Hepatocyte (in vitro differentiated cells): ENCODE measurements at regions not wholly inside any gene's neighbourhood (a gene's known extent, or its start where the extent isn't known, plus 50 kb on each side); places are given as distances from the start of the nearest gene placed in this dataset.

Experiments
- DNase-seq: peaks from one replicate; pipeline ENCODE4 v3.0.0-alpha.2; 2016; ENCODE audit warnings: low spot score
- H2AFZ ChIP-seq: fragments of 200-600 bp; sonication (generic); 2 replicates; pipeline ENCODE4 v1.6.0; 2016; ENCODE audit warnings: antibody characterized with exemption, mild to moderate bottlenecking
- H3K27ac ChIP-seq: fragments of 200-600 bp; sonication (generic); 2 replicates; pipeline ENCODE4 v1.5.1; 2016; ENCODE audit warnings: mild to moderate bottlenecking
- H3K27me3 ChIP-seq: fragments of 200-600 bp; sonication (generic); 2 replicates; pipeline ENCODE4 v1.6.1; 2016
- H3K36me3 ChIP-seq: fragments of 200-600 bp; sonication (generic); replicated peaks from 2 replicates; pipeline ENCODE4 v1.5.1; 2016; ENCODE audit warnings: low read depth; ENCODE audit not compliant: insufficient read depth
- H3K4me1 ChIP-seq: fragments of 200-600 bp; sonication (generic); 2 replicates; pipeline ENCODE4 v1.5.1; 2016; ENCODE audit warnings: mild to moderate bottlenecking, moderate library complexity; ENCODE audit not compliant: insufficient read depth
- H3K4me2 ChIP-seq: fragments of 200-600 bp; sonication (generic); 2 replicates; pipeline ENCODE4 v1.6.0; 2016
- H3K4me3 ChIP-seq: fragments of 200-600 bp; sonication (generic); 2 replicates; pipeline ENCODE4 v1.5.1; 2016; ENCODE audit warnings: mild to moderate bottlenecking
- H3K79me2 ChIP-seq: fragments of 200-600 bp; sonication (generic); 2 replicates; pipeline ENCODE4 v1.6.0; 2017; ENCODE audit warnings: mild to moderate bottlenecking
- H3K9me2 ChIP-seq: fragments of 200-600 bp; sonication (generic); replicated peaks from 2 replicates; pipeline ENCODE4 v1.6.0; 2017; ENCODE audit warnings: mild to moderate bottlenecking; ENCODE audit not compliant: insufficient read depth
- H3K9me3 ChIP-seq: fragments of 200-600 bp; sonication (generic); 2 replicates; pipeline ENCODE4 v1.5.1; 2016; ENCODE audit warnings: low read depth, mild to moderate bottlenecking
- H4K20me1 ChIP-seq: fragments of 200-600 bp; sonication (generic); 2 replicates; pipeline ENCODE4 v1.6.0; 2016; ENCODE audit warnings: mild to moderate bottlenecking; ENCODE audit not compliant: insufficient read depth, poor library complexity, severe bottlenecking
- EZH2 ChIP-seq: fragments of 200-600 bp; sonication (generic); IDR thresholded peaks from 2 replicates; pipeline ENCODE4 v1.6.1; 2016; ENCODE audit warnings: antibody characterized with exemption, mild to moderate bottlenecking, borderline replicate concordance
- EZH2phosphoT487 ChIP-seq: fragments of 200-600 bp; sonication (generic); IDR thresholded peaks from one replicate; pipeline ENCODE4 v1.6.1; 2018; ENCODE audit warnings: antibody characterized with exemption, mild to moderate bottlenecking, low read depth, moderate library complexity; ENCODE audit not compliant: unreplicated experiment, severe bottlenecking
- WGBS: methylation state at CpG from one replicate; pipeline ENCODE4 v1.1.6; 2016; ENCODE audit warnings: low lambda C conversion rate; ENCODE audit errors: missing lambda C conversion rate; 5-methylcytosine and 5-hydroxymethylcytosine counted together
- TF ChIP-seq, protein P1 (sequence below): fragments of 200-600 bp; sonication (generic); IDR thresholded peaks from 2 replicates; pipeline ENCODE4 v1.5.1; 2016; ENCODE audit warnings: antibody characterized with exemption, mild to moderate bottlenecking; ENCODE audit not compliant: poor library complexity

DNA sequence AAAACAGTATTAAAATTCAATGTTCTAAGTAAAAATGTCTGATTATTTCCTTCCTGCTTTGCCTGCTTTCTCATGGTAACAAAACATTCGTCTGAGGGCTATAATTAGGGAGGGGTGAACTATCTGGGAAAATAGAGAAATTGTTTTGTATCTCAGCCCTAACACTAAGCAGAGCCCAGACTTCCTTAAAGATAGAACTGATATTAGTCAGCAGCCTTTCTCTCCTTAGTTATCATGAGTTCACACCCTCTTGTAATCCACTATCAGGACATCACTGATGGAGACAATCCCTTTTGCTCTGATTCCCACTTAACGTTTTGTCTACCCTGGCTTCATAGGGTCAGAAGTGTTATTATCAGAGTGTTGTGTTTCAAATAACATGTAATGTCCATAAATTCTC is 701.1 kb upstream of the ZEB2 start:
- TF ChIP-seq, protein P1, sequence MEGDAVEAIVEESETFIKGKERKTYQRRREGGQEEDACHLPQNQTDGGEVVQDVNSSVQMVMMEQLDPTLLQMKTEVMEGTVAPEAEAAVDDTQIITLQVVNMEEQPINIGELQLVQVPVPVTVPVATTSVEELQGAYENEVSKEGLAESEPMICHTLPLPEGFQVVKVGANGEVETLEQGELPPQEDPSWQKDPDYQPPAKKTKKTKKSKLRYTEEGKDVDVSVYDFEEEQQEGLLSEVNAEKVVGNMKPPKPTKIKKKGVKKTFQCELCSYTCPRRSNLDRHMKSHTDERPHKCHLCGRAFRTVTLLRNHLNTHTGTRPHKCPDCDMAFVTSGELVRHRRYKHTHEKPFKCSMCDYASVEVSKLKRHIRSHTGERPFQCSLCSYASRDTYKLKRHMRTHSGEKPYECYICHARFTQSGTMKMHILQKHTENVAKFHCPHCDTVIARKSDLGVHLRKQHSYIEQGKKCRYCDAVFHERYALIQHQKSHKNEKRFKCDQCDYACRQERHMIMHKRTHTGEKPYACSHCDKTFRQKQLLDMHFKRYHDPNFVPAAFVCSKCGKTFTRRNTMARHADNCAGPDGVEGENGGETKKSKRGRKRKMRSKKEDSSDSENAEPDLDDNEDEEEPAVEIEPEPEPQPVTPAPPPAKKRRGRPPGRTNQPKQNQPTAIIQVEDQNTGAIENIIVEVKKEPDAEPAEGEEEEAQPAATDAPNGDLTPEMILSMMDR: no peak
- no peak for TF ChIP-seq EZH2phosphoT487
- no peak for TF ChIP-seq EZH2
- Histone ChIP-seq H3K79me2 (no peaks in the 10 kb centered on the region), H2AFZ (no peak overlapping the region), H3K27ac (no peak overlapping the region), H4K20me1 (no peaks in the 10 kb centered on the region), H3K27me3 (no peaks in the 10 kb centered on the region), H3K4me2 (no peak overlapping the region), H3K4me3 (no peak overlapping the region), H3K36me3 (no peaks in the 10 kb centered on the region), H3K9me2 (no peaks in the 10 kb centered on the region), H3K9me3 (no peaks in the 10 kb centered on the region), H3K4me1 (no peaks in the 10 kb centered on the region)
- DNase-seq: no peak
- 32% methylated on average over 2 of the region's 2 CpGs for WGBS

DNA sequence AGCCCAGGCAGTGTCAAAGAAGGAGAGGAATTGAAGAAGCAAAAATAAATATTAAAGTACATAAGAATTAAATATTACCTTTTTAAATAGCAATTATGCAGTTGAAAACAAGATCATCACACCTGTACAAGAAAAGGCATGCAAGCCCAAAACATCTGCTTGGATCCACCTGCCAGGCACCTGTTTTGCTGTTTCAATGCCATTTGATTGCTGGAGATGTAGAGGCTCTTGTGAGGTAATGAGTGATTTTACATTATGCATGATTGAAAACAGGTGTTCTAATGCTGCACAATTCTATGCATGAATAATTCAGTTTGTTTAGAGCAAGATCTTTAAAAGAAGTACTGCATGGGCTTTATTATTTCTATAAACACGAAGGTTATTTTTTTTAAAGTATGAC is 700.6 kb upstream of the ZEB2 start:
- Histone ChIP-seq H2AFZ (no peak overlapping the region), H3K9me3 (no peaks in the 10 kb centered on the region), H3K4me2 (no peak overlapping the region), H3K36me3 (no peaks in the 10 kb centered on the region), H3K27ac (no peak overlapping the region), H3K79me2 (no peaks in the 10 kb centered on the region), H3K4me1 (no peaks in the 10 kb centered on the region), H3K9me2 (no peaks in the 10 kb centered on the region), H3K27me3 (no peaks in the 10 kb centered on the region), H4K20me1 (no peaks in the 10 kb centered on the region), H3K4me3 (no peak overlapping the region)
- TF ChIP-seq EZH2 (no peak), EZH2phosphoT487 (no peak)
- TF ChIP-seq, protein P1: no peak
- no peak for DNase-seq
- 78% methylated on average over 1 of the region's 1 CpG for WGBS

DNA sequence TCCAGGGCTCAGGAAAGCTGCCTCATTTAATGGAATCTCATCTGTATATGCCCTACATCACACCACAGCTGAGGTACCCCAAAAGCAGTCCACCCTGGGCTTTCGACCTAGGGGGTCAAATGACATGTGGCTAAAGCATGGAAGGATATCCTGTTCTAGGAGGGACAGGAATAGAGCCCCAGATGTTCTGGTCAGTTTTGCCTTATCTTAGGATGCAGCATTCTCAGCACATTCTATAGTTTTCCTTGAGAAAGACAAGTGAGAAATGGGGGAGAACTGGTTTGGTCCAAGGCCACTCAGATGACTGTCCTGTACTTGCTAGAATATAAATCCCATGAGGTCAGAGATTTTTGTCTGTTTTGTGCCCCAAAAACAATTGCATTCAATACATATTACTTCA is 688.0 kb upstream of the ZEB2 start:
- TF ChIP-seq EZH2phosphoT487: no peak
- TF ChIP-seq EZH2: no peak
- TF ChIP-seq, protein P1: no peak
- Histone ChIP-seq H2AFZ (no peak overlapping the region), H3K9me2 (no peaks in the 10 kb centered on the region), H4K20me1 (no peaks in the 10 kb centered on the region), H3K4me1 (no peaks in the 10 kb centered on the region), H3K4me3 (no peak overlapping the region), H3K27me3 (no peaks in the 10 kb centered on the region), H3K4me2 (no peak overlapping the region), H3K9me3 (no peaks in the 10 kb centered on the region), H3K36me3 (no peaks in the 10 kb centered on the region), H3K27ac (no peak overlapping the region), H3K79me2 (no peaks in the 10 kb centered on the region)
- no peak for DNase-seq
- WGBS: 91% methylated on average over 1 of the region's 1 CpG

DNA sequence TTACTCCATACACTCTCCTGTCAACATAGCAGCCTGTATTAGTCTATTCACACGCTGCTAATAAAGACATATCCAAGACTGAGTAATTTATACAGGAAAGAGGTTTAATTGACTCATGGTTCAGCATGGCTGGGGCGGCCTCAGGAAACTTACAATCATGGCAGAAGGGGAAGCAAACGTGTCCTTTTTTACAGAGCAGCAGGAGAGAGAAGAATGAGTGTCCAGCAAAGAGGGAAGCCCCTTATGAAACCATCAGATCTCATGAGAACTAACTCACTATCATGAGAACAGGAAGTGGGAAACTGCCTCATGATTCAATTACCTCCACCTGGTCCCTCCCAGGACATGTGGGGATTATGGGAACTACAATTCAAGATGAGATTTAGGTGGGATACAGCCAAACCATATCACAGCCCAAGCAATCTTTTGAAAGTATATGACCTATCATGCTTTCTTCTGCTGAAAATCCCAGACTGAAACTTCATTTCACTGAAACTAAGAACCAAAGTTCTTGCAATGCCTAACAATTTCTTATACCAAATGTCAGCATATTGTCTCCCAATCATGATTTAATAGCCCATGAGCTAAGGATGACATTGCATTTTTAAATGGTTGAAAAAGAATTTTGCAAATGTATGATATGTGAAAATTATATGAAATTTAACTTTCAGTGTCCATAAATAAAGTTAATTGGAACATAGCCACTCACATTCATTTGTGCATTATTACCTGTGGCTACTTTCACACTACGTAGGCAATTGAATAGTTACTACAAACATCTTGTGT is 686.8 kb upstream of the ZEB2 start:
- Histone ChIP-seq H3K79me2 (no peaks in the 10 kb centered on the region), H4K20me1 (no peaks in the 10 kb centered on the region), H2AFZ (no peak overlapping the region), H3K4me2 (no peak overlapping the region), H3K4me3 (no peak overlapping the region), H3K27me3 (no peaks in the 10 kb centered on the region), H3K4me1 (no peaks in the 10 kb centered on the region), H3K9me3 (no peaks in the 10 kb centered on the region), H3K27ac (no peak overlapping the region), H3K36me3 (no peaks in the 10 kb centered on the region), H3K9me2 (no peaks in the 10 kb centered on the region)
- TF ChIP-seq EZH2phosphoT487: no peak
- no peak for TF ChIP-seq EZH2
- TF ChIP-seq, protein P1: no peak
- DNase-seq: no peak
- WGBS: 91% methylated on average over 4 of the region's 4 CpGs
